OCI-LY7 (cell line): ENCODE measurements at regions not wholly inside any gene's neighbourhood (a gene's known extent, or its start where the extent isn't known, plus 50 kb on each side); places are given as distances from the start of the nearest gene placed in this dataset.

ENCODE experiments used
- BruUV-seq: library from RNA; stranded (reverse); fragments of 400-500 nt; replicated peaks from 2 replicates; lab custom pipeline; 2021; lab: Mats Ljungman, UMichigan
- CTCF ChIA-PET: fragments of 300-600 bp; sonication (Branson Sonifier 250); formaldehyde crosslinking; loops from one replicate; lab custom pipeline; 2022; ENCODE audit warnings: antibody characterized with exemption; ENCODE audit not compliant: unreplicated experiment; lab: Charles Lee
- POLR2A ChIA-PET: fragments of 300-600 bp; sonication (Branson Sonifier 250); formaldehyde crosslinking; loops from one replicate; lab custom pipeline; 2022; ENCODE audit warnings: antibody characterized with exemption; lab: Charles Lee
- DNase-seq: peaks from one replicate; pipeline ENCODE4 v3.0.0-alpha.2; 2015; ENCODE audit warnings: low spot score
- H2AFZ ChIP-seq: fragments of 200-600 bp; sonication (generic), shearing (Covaris generic); 2 replicates; pipeline ENCODE4 v1.6.1; 2014; ENCODE audit warnings: mild to moderate bottlenecking, antibody characterized with exemption, low read length, moderate library complexity
- H3K27ac ChIP-seq: fragments of 200-600 bp; sonication (generic); 2 replicates; pipeline ENCODE4 v1.5.1; 2014; ENCODE audit warnings: mixed run types, low read depth, mild to moderate bottlenecking, moderate library complexity, low read length, inconsistent platforms; ENCODE audit not compliant: poor library complexity, severe bottlenecking
- H3K36me3 ChIP-seq: fragments of 200-600 bp; sonication (generic); 2 replicates; pipeline ENCODE4 v1.6.1; 2014; ENCODE audit warnings: mild to moderate bottlenecking, antibody characterized with exemption, low read length, moderate library complexity, mixed read lengths; ENCODE audit not compliant: insufficient read depth
- H3K4me1 ChIP-seq: fragments of 200-600 bp; sonication (generic); 2 replicates; pipeline ENCODE4 v1.5.1; 2014; ENCODE audit warnings: mild to moderate bottlenecking, low read length; ENCODE audit not compliant: insufficient read depth, poor library complexity, severe bottlenecking
- H3K4me2 ChIP-seq: fragments of 200-600 bp; sonication (generic); 2 replicates; pipeline ENCODE4 v1.6.1; 2014; ENCODE audit warnings: mild to moderate bottlenecking, low read length
- H3K4me3 ChIP-seq: fragments of 200-600 bp; sonication (generic); 2 replicates; pipeline ENCODE4 v1.5.1; 2014; ENCODE audit warnings: mild to moderate bottlenecking, low read depth, low read length; ENCODE audit not compliant: poor library complexity, severe bottlenecking
- H3K79me2 ChIP-seq: fragments of 200-600 bp; sonication (generic); 2 replicates; pipeline ENCODE4 v1.6.1; 2016; ENCODE audit warnings: low read depth, mild to moderate bottlenecking, low read length, moderate library complexity, mixed read lengths; ENCODE audit not compliant: insufficient read depth
- H3K9me2 ChIP-seq: fragments of 200-600 bp; sonication (generic); 2 replicates; pipeline ENCODE4 v1.6.1; 2016; ENCODE audit warnings: mild to moderate bottlenecking, low read length, mixed read lengths; ENCODE audit not compliant: insufficient read depth
- H3K9me3 ChIP-seq: fragments of 200-600 bp; sonication (generic); 2 replicates; pipeline ENCODE4 v1.6.1; 2014; ENCODE audit warnings: mild to moderate bottlenecking, mixed run types, low read length, mixed read lengths
- H4K20me1 ChIP-seq: fragments of 200-600 bp; sonication (generic); 2 replicates; pipeline ENCODE4 v1.6.1; 2014; ENCODE audit warnings: mild to moderate bottlenecking, antibody characterized with exemption, low read length, moderate library complexity, mixed read lengths; ENCODE audit not compliant: insufficient read depth
- EZH2phosphoT487 ChIP-seq: fragments of 200-600 bp; sonication (generic); IDR thresholded peaks from 2 replicates; pipeline ENCODE4 v1.6.1; 2018; ENCODE audit warnings: low read depth, borderline replicate concordance, mild to moderate bottlenecking, mixed run types, antibody characterized with exemption, low read length, moderate library complexity, mixed read lengths
- intact Hi-C: fragments of 100-400 bp; cut with micrococcal nuclease; formaldehyde crosslinking; loops from one replicate; pipeline ENCODE4 v1.10.0; 2022; ENCODE audit not compliant: unreplicated experiment
- TF ChIP-seq, protein P1 (sequence below): fragments of 200-600 bp; sonication (generic); conservative IDR thresholded peaks from 2 replicates; pipeline ENCODE4 v1.5.1; 2014; ENCODE audit warnings: mild to moderate bottlenecking, antibody characterized with exemption, low read length, moderate library complexity, mixed read lengths

- CTCF ChIA-PET: no interaction called here
- intact Hi-C loops: no loop called here
These were observed 101.8 kb upstream of the MYCN start for GRCh38 chr2:15838481-15839090.

DNA sequence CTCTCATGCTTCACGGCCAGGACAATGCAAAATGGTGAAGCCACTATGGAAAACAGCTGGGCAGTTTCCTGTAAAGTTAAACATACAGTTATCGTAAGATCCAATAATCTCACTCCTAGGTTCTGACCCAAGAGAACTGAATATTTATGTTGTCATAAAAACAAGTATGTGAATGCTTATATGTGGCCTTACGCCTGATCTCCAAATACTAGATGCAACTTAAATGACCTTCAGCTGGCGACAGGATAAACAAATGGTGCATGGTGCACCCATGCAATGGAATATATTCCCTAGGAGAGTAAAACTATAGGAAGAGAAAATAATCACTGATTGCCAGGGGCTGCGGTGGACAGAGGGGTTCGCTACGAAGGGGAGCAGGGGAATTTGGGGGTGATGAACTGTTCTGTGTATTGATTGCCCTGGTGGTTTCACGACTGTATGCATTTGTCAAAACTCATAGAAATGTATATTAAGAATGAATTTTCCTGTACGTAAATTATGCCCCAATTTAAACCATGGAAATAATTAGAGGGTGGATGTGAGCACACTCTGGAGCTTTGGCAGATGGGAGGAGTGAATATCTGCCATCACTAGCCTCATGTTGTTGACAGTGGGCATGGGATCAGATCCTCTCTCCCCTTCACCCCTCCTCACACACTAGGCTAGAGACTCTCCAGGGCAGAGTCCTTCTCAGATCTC is 100.8 kb upstream of the MYCN start:
- Histone ChIP-seq H3K79me2 (no peaks in the 10 kb centered on the region), H2AFZ (no peak overlapping the region), H3K36me3 (no peaks in the 10 kb centered on the region), H3K27ac (no peak overlapping the region), H3K4me3 (no peak overlapping the region), H3K9me3 (no peaks in the 10 kb centered on the region), H4K20me1 (no peaks in the 10 kb centered on the region), H3K9me2 (no peaks in the 10 kb centered on the region), H3K4me1 (no peaks in the 10 kb centered on the region), H3K4me2 (no peak overlapping the region)
- intact Hi-C loops: no loop called here
- ChIA-PET POLR2A (no interaction called here), CTCF (no interaction called here)
- BruUV-seq: no TSS peak
- no peak for TF ChIP-seq EZH2phosphoT487
- no peak for DNase-seq

More at GRCh38 chr2:15838481-15839090, 101.8 kb upstream of the MYCN start:
- Histone ChIP-seq H3K9me2 (no peaks in the 10 kb centered on the region), H3K4me2 (no peak overlapping the region), H3K4me1 (no peaks in the 10 kb centered on the region), H3K36me3 (no peaks in the 10 kb centered on the region), H2AFZ (no peak overlapping the region), H3K9me3 (no peaks in the 10 kb centered on the region), H3K79me2 (no peaks in the 10 kb centered on the region), H3K4me3 (no peak overlapping the region), H3K27ac (no peak overlapping the region), H4K20me1 (no peaks in the 10 kb centered on the region)
- no peak for TF ChIP-seq EZH2phosphoT487
- TF ChIP-seq, protein P1, sequence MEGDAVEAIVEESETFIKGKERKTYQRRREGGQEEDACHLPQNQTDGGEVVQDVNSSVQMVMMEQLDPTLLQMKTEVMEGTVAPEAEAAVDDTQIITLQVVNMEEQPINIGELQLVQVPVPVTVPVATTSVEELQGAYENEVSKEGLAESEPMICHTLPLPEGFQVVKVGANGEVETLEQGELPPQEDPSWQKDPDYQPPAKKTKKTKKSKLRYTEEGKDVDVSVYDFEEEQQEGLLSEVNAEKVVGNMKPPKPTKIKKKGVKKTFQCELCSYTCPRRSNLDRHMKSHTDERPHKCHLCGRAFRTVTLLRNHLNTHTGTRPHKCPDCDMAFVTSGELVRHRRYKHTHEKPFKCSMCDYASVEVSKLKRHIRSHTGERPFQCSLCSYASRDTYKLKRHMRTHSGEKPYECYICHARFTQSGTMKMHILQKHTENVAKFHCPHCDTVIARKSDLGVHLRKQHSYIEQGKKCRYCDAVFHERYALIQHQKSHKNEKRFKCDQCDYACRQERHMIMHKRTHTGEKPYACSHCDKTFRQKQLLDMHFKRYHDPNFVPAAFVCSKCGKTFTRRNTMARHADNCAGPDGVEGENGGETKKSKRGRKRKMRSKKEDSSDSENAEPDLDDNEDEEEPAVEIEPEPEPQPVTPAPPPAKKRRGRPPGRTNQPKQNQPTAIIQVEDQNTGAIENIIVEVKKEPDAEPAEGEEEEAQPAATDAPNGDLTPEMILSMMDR: no peak
- POLR2A ChIA-PET: no interaction called here
- no peak for DNase-seq
- no TSS peak for BruUV-seq

- intact Hi-C loops: no loop called here
- no peaks in the 10 kb centered on the region for H4K20me1 ChIP-seq
- H3K4me3 ChIP-seq: no peak overlapping the region
- no peaks in the 10 kb centered on the region for H3K9me3 ChIP-seq
- no peak overlapping the region for H3K27ac ChIP-seq
- H3K79me2 ChIP-seq: no peaks in the 10 kb centered on the region
- no TSS peak for BruUV-seq
- H2AFZ ChIP-seq: no peak overlapping the region
- POLR2A ChIA-PET: interaction anchor here (0.6 kb wide), 1 partner anchor 1079 kb away, joined by 5 read pairs; no protein-coding TSS in a partner anchor
- H3K4me2 ChIP-seq: no peak overlapping the region
- no peak for DNase-seq
- no peaks in the 10 kb centered on the region for H3K4me1 ChIP-seq
- no peaks in the 10 kb centered on the region for H3K9me2 ChIP-seq
- CTCF ChIA-PET: no interaction called here
- no peaks in the 10 kb centered on the region for H3K36me3 ChIP-seq
- TF ChIP-seq EZH2phosphoT487: no peak
- TF ChIP-seq, protein P1: no peak
These were observed 100.2 kb upstream of the MYCN start for GRCh38 chr2:15840148-15840547.
